Natural killer cell treated with Interleukin-12 subunit alpha and Interleukin-12 subunit beta and Interleukin-15 and Interleukin-18, amount 100 ng/mL, for 72 hours (primary cell): ENCODE measurements at regions not wholly inside any gene's neighbourhood (a gene's known extent, or its start where the extent isn't known, plus 50 kb on each side); places are given as distances from the start of the nearest gene placed in this dataset.

Experiments used
- ATAC-seq, 2 donors: fragments of 150-1000 bp; cut with Tn5 transposase in 1 of 2; sonication (Bioruptor Pico), chemical (Tn5 transposase) in 1 of 2; 2 replicates each; pipeline ENCODE4 v1.10.0; 2021
- DNase-seq: peaks from one replicate; pipeline ENCODE4 v3.0.0; 2022; ENCODE audit warnings: low spot score
- H3K27ac Mint-ChIP-seq, 2 donors: 1 replicate in 1 of 2; 2 replicates in 1 of 2; pipeline ENCODE4 v1.8.0; 2022; ENCODE audit warnings: mixed read lengths in 2 of 2, mild to moderate bottlenecking in 1 of 2, moderate library complexity in 1 of 2
- H3K27me3 Mint-ChIP-seq, 2 donors: 1 replicate in 1 of 2; 2 replicates in 1 of 2; pipeline ENCODE4 v1.8.0; 2022; ENCODE audit warnings: mixed read lengths in 2 of 2
- H3K36me3 Mint-ChIP-seq: one replicate; pipeline ENCODE4 v1.8.0; 2022; ENCODE audit warnings: mixed read lengths
- H3K4me1 Mint-ChIP-seq, 2 donors: 1 replicate in 1 of 2; 2 replicates in 1 of 2; pipeline ENCODE4 v1.8.0; 2022; ENCODE audit warnings: low read depth in 2 of 2, mixed read lengths in 2 of 2, mild to moderate bottlenecking in 1 of 2
- H3K4me3 Mint-ChIP-seq: one replicate; pipeline ENCODE4 v1.8.0; 2022; ENCODE audit warnings: mixed read lengths
- H3K9me3 Mint-ChIP-seq: 2 replicates; pipeline ENCODE4 v1.8.0; 2022; ENCODE audit warnings: mixed read lengths

GRCh38 chr13:39266426-39266825 lies 228.2 kb downstream of the NHLRC3 start:
- H3K27me3 Mint-ChIP-seq, result peaks cover 0 to 6% of the 10 kb centered on the region in 2 donors
- ATAC-seq (no peak), DNase-seq (no peak)
- no peaks in the 10 kb centered on the region for H3K36me3 Mint-ChIP-seq
- no peak overlapping the region for H3K4me3 Mint-ChIP-seq
- no peaks in the 10 kb centered on the region for H3K4me1 Mint-ChIP-seq
- H3K9me3 Mint-ChIP-seq, result peaks cover 9% of the 10 kb centered on the region
- H3K27ac Mint-ChIP-seq, result no peak overlapping the region

DNA sequence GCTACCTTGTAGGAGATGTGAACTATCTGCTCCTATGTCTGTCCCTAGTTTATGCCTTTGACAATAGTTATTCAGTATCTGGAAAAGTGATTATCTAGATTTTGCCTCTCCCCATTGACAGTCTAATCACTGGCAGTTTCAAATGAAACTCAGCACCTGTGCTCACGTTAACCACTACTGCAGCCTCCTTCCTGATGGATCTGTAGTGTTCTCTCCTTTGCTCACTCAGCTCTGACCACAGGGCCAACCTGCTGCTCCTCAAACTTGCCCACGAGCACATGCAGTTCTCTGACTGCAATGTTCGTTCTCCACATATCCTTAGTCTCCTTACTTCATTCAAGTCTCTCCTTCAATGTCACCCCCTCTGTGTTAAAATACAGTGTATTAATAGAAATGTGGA lies 230.1 kb downstream of the NHLRC3 start:
- no peak for DNase-seq
- no peaks in the 10 kb centered on the region for H3K36me3 Mint-ChIP-seq
- H3K4me3 Mint-ChIP-seq, result no peak overlapping the region
- ATAC-seq, result no peak
- peaks cover 0 to 6% of the 10 kb centered on the region in 2 donors for H3K27me3 Mint-ChIP-seq
- peaks cover 9% of the 10 kb centered on the region for H3K9me3 Mint-ChIP-seq
- no peak overlapping the region for H3K27ac Mint-ChIP-seq
- no peaks in the 10 kb centered on the region for H3K4me1 Mint-ChIP-seq

- ATAC-seq, result no peak
- Mint-ChIP-seq H3K36me3 (no peaks in the 10 kb centered on the region), H3K27me3 (peaks cover 0 to 6% of the 10 kb centered on the region in 2 donors), H3K27ac (no peak overlapping the region), H3K9me3 (peaks cover 9% of the 10 kb centered on the region), H3K4me1 (no peaks in the 10 kb centered on the region), H3K4me3 (no peak overlapping the region)
- no peak for DNase-seq
Measured at GRCh38 chr13:39269004-39269403, 230.7 kb downstream of the NHLRC3 start.

GRCh38 chr13:39269411-39269810 lies 231.2 kb downstream of the NHLRC3 start:
- DNase-seq (no peak), ATAC-seq (no peak)
- no peak overlapping the region for H3K4me3 Mint-ChIP-seq
- peaks cover 0 to 6% of the 10 kb centered on the region in 2 donors for H3K27me3 Mint-ChIP-seq
- no peaks in the 10 kb centered on the region for H3K36me3 Mint-ChIP-seq
- peaks cover 9% of the 10 kb centered on the region for H3K9me3 Mint-ChIP-seq
- H3K27ac Mint-ChIP-seq, result no peak overlapping the region
- H3K4me1 Mint-ChIP-seq, result no peaks in the 10 kb centered on the region

GRCh38 chr13:39272994-39273393 lies 234.7 kb downstream of the NHLRC3 start:
- no peak overlapping the region for H3K27ac Mint-ChIP-seq
- H3K4me1 Mint-ChIP-seq, result no peaks in the 10 kb centered on the region
- peaks cover 0 to 6% of the 10 kb centered on the region in 2 donors for H3K27me3 Mint-ChIP-seq
- peaks cover 4% of the 10 kb centered on the region for H3K9me3 Mint-ChIP-seq
- ATAC-seq (no peak), DNase-seq (no peak)
- no peaks in the 10 kb centered on the region for H3K36me3 Mint-ChIP-seq
- H3K4me3 Mint-ChIP-seq, result no peak overlapping the region

DNA sequence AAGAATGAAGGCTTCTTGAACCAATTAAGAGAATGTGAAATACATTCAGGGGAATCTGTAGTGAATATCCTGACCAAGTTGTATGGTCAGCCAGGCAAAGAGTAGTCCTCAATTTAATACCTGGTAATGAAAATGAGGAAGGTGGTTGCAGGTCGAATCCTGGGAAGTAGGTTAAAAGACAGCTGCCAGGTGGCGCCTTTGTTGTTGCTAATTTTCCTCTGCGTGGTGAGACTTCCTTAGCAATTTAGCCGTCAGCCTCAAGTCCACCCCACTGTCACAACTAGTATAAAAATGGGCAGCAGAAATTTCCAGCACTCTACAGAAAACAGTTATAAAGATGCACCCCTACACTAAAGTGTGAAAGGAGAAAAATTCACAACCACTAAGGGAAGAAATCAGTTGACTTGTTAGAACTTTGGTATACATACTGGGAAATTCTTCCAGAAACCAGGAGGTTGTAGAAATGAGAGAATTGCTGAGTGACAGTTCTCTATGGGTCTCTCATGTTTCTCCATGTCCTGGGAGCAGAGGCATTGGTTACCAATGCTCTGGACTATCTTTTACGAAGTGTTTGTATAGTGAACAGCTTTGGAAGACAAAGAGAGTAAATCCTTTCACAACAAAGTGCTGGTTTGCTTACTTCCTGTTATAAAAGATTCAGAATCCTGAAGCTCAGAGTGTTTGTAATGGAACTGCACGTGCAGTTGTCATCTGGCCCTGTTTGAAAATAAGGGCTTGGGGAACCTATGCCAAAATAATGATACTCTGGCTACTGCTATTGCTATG lies 235.9 kb downstream of the NHLRC3 start:
- no peaks in the 10 kb centered on the region for H3K36me3 Mint-ChIP-seq
- ATAC-seq (no peak), DNase-seq (no peak)
- no peaks in the 10 kb centered on the region for H3K27me3 Mint-ChIP-seq
- no peaks in the 10 kb centered on the region for H3K4me1 Mint-ChIP-seq
- H3K27ac Mint-ChIP-seq, result no peak overlapping the region
- no peaks in the 10 kb centered on the region for H3K9me3 Mint-ChIP-seq
- H3K4me3 Mint-ChIP-seq, result no peak overlapping the region

- ATAC-seq, result no peak
- Mint-ChIP-seq H3K9me3 (peaks cover 1% of the 10 kb centered on the region), H3K27ac (no peak overlapping the region), H3K4me1 (no peaks in the 10 kb centered on the region), H3K36me3 (no peaks in the 10 kb centered on the region), H3K4me3 (no peak overlapping the region), H3K27me3 (no peaks in the 10 kb centered on the region)
- no peak for DNase-seq
Measured at GRCh38 chr13:39274739-39275325, 236.6 kb downstream of the NHLRC3 start.

GRCh38 chr13:39279077-39279476 lies 240.8 kb downstream of the NHLRC3 start:
- peaks cover 14% of the 10 kb centered on the region for H3K9me3 Mint-ChIP-seq
- H3K27me3 Mint-ChIP-seq, result peaks cover 0 to 6% of the 10 kb centered on the region in 2 donors
- no peaks in the 10 kb centered on the region for H3K36me3 Mint-ChIP-seq
- no peak overlapping the region for H3K4me3 Mint-ChIP-seq
- DNase-seq (no peak), ATAC-seq (no peak)
- no peak overlapping the region for H3K27ac Mint-ChIP-seq
- no peaks in the 10 kb centered on the region for H3K4me1 Mint-ChIP-seq

DNA sequence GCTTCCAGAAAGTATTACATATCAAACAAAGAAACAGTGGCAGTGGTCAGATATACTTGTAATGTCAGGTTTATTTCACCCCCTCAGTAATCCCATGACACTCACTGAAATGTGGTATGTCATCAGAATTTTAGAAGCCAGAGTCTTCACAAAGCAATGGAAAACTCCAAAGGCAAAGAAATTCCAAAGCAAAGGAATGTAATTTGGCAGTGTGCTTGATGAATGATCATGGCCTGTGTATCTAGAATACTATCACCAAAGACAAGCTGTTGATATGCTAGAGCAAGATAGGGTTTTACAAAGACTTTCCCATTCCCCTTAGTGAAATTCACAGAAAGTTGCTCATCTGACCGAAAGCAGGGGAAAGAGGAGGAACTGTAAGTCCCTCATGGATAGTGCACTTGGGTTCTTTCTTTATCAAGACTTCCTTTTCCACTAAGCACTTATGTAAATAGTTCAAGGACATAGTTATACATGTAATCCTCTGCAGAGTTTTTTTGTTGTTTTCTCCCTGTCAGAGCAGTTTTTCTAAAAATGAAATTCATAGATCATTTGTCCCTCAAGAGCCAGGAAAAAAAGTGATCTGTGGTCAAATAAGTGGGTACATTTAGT lies 243.4 kb downstream of the NHLRC3 start:
- H3K36me3 Mint-ChIP-seq, result peaks cover 2% of the 10 kb centered on the region
- no peak overlapping the region for H3K27ac Mint-ChIP-seq
- H3K9me3 Mint-ChIP-seq, result peaks cover 14% of the 10 kb centered on the region
- ATAC-seq (no peak), DNase-seq (no peak)
- no peaks in the 10 kb centered on the region for H3K4me1 Mint-ChIP-seq
- no peak overlapping the region for H3K4me3 Mint-ChIP-seq
- peaks cover 0 to 6% of the 10 kb centered on the region in 2 donors for H3K27me3 Mint-ChIP-seq

GRCh38 chr13:39282400-39282972 lies 244.2 kb downstream of the NHLRC3 start:
- Mint-ChIP-seq H3K27ac (no peak overlapping the region), H3K36me3 (peaks cover 10% of the 10 kb centered on the region), H3K4me3 (no peak overlapping the region), H3K27me3 (peaks cover 0 to 6% of the 10 kb centered on the region in 2 donors), H3K4me1 (no peaks in the 10 kb centered on the region), H3K9me3 (peaks cover 20% of the 10 kb centered on the region)
- DNase-seq, result no peak
- ATAC-seq, result no peak

DNA sequence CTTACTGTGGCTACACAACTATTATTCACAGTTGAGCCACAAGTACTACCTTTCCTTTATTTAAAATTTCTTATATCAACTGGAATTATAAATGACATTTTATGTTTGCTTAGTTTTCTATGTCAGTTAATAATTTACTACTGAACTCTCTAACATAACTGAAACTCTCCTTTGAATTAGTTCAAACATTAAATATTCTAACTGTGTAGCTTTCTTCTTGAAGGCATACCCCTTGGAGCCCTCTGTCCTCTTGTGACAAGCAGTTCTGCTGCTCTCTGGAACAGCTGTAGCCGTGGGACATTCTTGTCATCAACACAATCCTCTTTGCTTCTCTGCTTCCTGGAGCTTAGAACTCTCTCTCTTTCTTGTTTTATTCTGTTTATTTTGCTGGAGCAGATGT lies 244.8 kb downstream of the NHLRC3 start:
- Mint-ChIP-seq H3K27me3 (peaks cover 0 to 6% of the 10 kb centered on the region in 2 donors), H3K27ac (no peak overlapping the region), H3K4me3 (no peak overlapping the region), H3K9me3 (peaks cover 23% of the 10 kb centered on the region), H3K36me3 (peaks cover 15% of the 10 kb centered on the region), H3K4me1 (no peaks in the 10 kb centered on the region)
- DNase-seq (no peak), ATAC-seq (no peak)

DNA sequence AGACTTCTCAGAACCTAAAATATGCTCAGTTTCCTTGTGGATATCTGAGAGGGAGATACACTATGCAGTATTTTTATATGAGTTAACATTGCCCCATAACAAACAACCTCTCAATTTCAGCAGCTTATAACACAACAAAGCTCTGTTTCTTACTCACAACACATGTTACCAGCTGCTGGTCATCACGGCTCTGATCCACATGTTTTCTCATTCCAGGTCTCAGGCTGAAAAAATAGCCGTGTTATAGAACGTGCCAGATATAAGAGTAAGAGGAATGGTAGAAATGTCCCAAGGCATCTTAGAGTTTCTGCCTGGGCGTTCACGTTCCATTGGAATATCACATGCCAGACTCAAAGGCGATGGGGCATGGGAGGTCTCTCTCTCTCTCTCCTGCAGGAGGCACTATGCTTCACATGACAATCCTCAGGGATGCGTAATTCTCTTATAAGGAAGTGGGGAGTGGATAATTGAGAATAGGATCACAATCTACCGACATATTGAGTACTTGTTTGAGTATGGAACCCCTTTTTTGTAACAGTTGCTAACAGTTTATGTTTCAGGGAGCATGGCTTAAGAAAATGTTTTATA lies 246.6 kb downstream of the NHLRC3 start:
- no peak overlapping the region for H3K27ac Mint-ChIP-seq
- ATAC-seq (no peak), DNase-seq (no peak)
- H3K27me3 Mint-ChIP-seq, result peaks cover 0 to 6% of the 10 kb centered on the region in 2 donors
- peaks cover 15% of the 10 kb centered on the region for H3K36me3 Mint-ChIP-seq
- H3K4me1 Mint-ChIP-seq, result no peaks in the 10 kb centered on the region
- H3K9me3 Mint-ChIP-seq, result peaks cover 28% of the 10 kb centered on the region
- no peak overlapping the region for H3K4me3 Mint-ChIP-seq
